Loucy (cell line): ENCODE measurements at regions not wholly inside any gene's neighbourhood (a gene's known extent, or its start where the extent isn't known, plus 50 kb on each side); places are given as distances from the start of the nearest gene placed in this dataset.
"Not testable (repeated sequence)": the region's sequence is repeated elsewhere in the genome, so short reads cannot be mapped to it uniquely, and the experiment has no call there.

ENCODE experiments used
- EZH2phosphoT487 ChIP-seq: fragments of 200-600 bp; IDR thresholded peaks from 2 replicates; pipeline ENCODE4 v1.6.1; 2018; ENCODE audit warnings: antibody characterized with exemption, mild to moderate bottlenecking, moderate library complexity, borderline replicate concordance
- TF ChIP-seq, protein P1 (sequence below): fragments of 200-600 bp; sonication (generic); conservative IDR thresholded peaks from 2 replicates; pipeline ENCODE4 v1.5.1; 2014; ENCODE audit warnings: mild to moderate bottlenecking, antibody characterized with exemption, low read length

DNA sequence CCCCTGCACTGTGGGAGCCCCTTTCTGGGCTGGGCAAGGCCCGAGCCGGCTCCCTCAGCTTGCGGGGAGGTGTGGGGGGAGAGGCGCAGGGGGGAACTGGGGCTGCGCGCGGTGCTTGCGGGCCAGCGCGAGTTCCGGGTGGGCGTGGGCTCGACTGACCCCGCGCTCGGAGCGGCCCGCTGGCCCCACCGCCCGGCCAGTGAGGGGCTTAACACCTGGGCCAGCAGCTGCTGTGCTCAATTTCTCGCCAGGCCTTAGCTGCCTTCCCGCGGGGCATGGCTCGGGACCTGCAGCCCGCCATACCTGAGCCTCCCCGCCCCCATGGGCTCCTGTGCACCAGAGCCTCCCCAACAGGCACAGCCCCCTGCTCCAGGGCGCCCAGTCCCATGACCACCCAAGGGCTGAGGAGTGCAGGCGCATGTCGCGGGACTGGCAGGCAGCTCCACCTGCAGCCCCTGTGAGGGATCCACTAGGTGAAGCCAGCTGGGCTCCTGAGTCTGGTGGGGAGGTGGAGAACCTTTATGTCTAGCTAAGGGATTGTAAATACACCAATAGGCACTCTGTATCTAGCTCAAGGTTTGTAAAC, 122.8 kb upstream of the FAT4 start:
- TF ChIP-seq, protein P1, sequence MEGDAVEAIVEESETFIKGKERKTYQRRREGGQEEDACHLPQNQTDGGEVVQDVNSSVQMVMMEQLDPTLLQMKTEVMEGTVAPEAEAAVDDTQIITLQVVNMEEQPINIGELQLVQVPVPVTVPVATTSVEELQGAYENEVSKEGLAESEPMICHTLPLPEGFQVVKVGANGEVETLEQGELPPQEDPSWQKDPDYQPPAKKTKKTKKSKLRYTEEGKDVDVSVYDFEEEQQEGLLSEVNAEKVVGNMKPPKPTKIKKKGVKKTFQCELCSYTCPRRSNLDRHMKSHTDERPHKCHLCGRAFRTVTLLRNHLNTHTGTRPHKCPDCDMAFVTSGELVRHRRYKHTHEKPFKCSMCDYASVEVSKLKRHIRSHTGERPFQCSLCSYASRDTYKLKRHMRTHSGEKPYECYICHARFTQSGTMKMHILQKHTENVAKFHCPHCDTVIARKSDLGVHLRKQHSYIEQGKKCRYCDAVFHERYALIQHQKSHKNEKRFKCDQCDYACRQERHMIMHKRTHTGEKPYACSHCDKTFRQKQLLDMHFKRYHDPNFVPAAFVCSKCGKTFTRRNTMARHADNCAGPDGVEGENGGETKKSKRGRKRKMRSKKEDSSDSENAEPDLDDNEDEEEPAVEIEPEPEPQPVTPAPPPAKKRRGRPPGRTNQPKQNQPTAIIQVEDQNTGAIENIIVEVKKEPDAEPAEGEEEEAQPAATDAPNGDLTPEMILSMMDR = not testable (repeated sequence)
- TF ChIP-seq EZH2phosphoT487 = not testable (repeated sequence)
